ENCODE measurements at regions not wholly inside any gene's neighbourhood (a gene's known extent, or its start where the extent isn't known, plus 50 kb on each side); places are given as distances from the start of the nearest gene placed in this dataset.

GRCh38 chr11:109085708-109086373 is 336.1 kb upstream of the C11orf87 start:
- H3K27me3 ChIP-seq (ENCODE audit: insufficient read depth, low read length), result no peaks in the 10 kb centered on the region
- H3K9ac ChIP-seq (ENCODE audit: low read length), result no peak overlapping the region
- no peaks in the 10 kb centered on the region for H3K4me1 ChIP-seq (ENCODE audit: control insufficient read depth in 1 of 2, insufficient read depth in 2 of 2, low read length in 2 of 2)
- DNase-seq (ENCODE audit: low read depth, low spot score) (no peak), ATAC-seq (no peak)
- no peak overlapping the region for H3K4me2 ChIP-seq (ENCODE audit: low read length)
- H3K9me3 ChIP-seq (ENCODE audit: control insufficient read depth in 1 of 2, insufficient read depth in 1 of 2, low read depth in 1 of 2, low read length in 2 of 2), result no peaks in the 10 kb centered on the region
- intact Hi-C loops (cut with micrococcal nuclease), result no loop called here
- no TSS peak for BruUV-seq (replicated peaks)
- H4K20me1 ChIP-seq (ENCODE audit: insufficient read depth), result no peaks in the 10 kb centered on the region
- H2AFZ ChIP-seq (ENCODE audit: low read depth, low read length, poor library complexity, severe bottlenecking), result no peak overlapping the region
- no peaks in the 10 kb centered on the region for H3K79me2 ChIP-seq (ENCODE audit: insufficient read depth, low read length)
- TF ChIP-seq YY1 (IDR thresholded peaks at IDR 0.05; ENCODE audit: extremely low read depth, insufficient replicate concordance, low read depth, low read length), result no peak
- no peak for TF ChIP-seq FOSL1 (IDR thresholded peaks at IDR 0.05; ENCODE audit: low read depth)
- TF ChIP-seq ZNF274 (IDR thresholded peaks at IDR 0.05; ENCODE audit: low read depth, low read length), result no peak
- TF ChIP-seq REST (IDR thresholded peaks at IDR 0.05; ENCODE audit: low read depth), result no peak
- TF ChIP-seq EGR1 (IDR thresholded peaks at IDR 0.05; ENCODE audit: low read depth), result no peak
- no peak for TF ChIP-seq CEBPB (IDR thresholded peaks at IDR 0.05; ENCODE audit: low read depth)
- no peaks in the 10 kb centered on the region for H3K36me3 ChIP-seq (ENCODE audit: control insufficient read depth in 1 of 2, insufficient read depth in 2 of 2, low read length in 2 of 2)
- no peaks in the 10 kb centered on the region for H3K9me2 ChIP-seq (ENCODE audit: insufficient read depth)
- ChIA-PET RAD21 (ENCODE audit: low non-redundant PET in 1 of 2, low total read pairs in 2 of 2, uncharacterized antibody in 2 of 2, unreplicated experiment in 2 of 2) (no interaction called here), POLR2A (no interaction called here), CTCF (no interaction called here)
- no peak overlapping the region for H3K27ac ChIP-seq (ENCODE audit: low read depth, low read length)
- no peak overlapping the region for H3K4me3 ChIP-seq (replicated peaks in 1 of 2; ENCODE audit: low read depth in 1 of 2, low read length in 2 of 2)

GRCh38 chr11:109086931-109087330 is 335.1 kb upstream of the C11orf87 start:
- intact Hi-C loops (cut with micrococcal nuclease), result no loop called here
- no peak for ATAC-seq
- CTCF ChIA-PET, result no interaction called here
- no peak for TF ChIP-seq JUND (IDR thresholded peaks at IDR 0.05)
- TF ChIP-seq CTCF (IDR thresholded peaks at IDR 0.05 in 2 of 3, conservative IDR thresholded peaks at IDR 0.05 in 1 of 3; ENCODE audit: borderline replicate concordance in 1 of 3, insufficient read depth in 1 of 3, low read depth in 2 of 3, low read length in 2 of 3), result no peak
- TF ChIP-seq REST (IDR thresholded peaks at IDR 0.05; ENCODE audit: low read depth), result no peak
- TF ChIP-seq EZH2phosphoT487 (IDR thresholded peaks at IDR 0.05; ENCODE audit: borderline replicate concordance), result no peak
- no peak for TF ChIP-seq SP1 (IDR thresholded peaks at IDR 0.05; ENCODE audit: low read depth)
- no peak for TF ChIP-seq POLR2AphosphoS5 (IDR thresholded peaks at IDR 0.05; ENCODE audit: low read depth, low read length)

More at GRCh38 chr11:109086931-109087330, 335.1 kb upstream of the C11orf87 start:
- POLR2A ChIA-PET, result no interaction called here
- no peak overlapping the region for H3K9ac ChIP-seq (ENCODE audit: low read length)
- H3K4me1 ChIP-seq (ENCODE audit: control insufficient read depth in 1 of 2, insufficient read depth in 2 of 2, low read length in 2 of 2), result no peaks in the 10 kb centered on the region
- H3K79me2 ChIP-seq (ENCODE audit: insufficient read depth, low read length), result no peaks in the 10 kb centered on the region
- no peaks in the 10 kb centered on the region for H3K36me3 ChIP-seq (ENCODE audit: control insufficient read depth in 1 of 2, insufficient read depth in 2 of 2, low read length in 2 of 2)
- RAD21 ChIA-PET (ENCODE audit: low non-redundant PET in 1 of 2, low total read pairs in 2 of 2, uncharacterized antibody in 2 of 2, unreplicated experiment in 2 of 2), result no interaction called here
- no TSS peak for BruUV-seq (replicated peaks)
- no peaks in the 10 kb centered on the region for H3K27me3 ChIP-seq (ENCODE audit: insufficient read depth, low read length)
- no peaks in the 10 kb centered on the region for H3K9me3 ChIP-seq (ENCODE audit: control insufficient read depth in 1 of 2, insufficient read depth in 1 of 2, low read depth in 1 of 2, low read length in 2 of 2)
- no peaks in the 10 kb centered on the region for H3K9me2 ChIP-seq (ENCODE audit: insufficient read depth)
- H2AFZ ChIP-seq (ENCODE audit: low read depth, low read length, poor library complexity, severe bottlenecking), result no peak overlapping the region
- no peak for DNase-seq (ENCODE audit: low read depth, low spot score)
- H3K4me3 ChIP-seq (replicated peaks in 1 of 2; ENCODE audit: low read depth in 1 of 2, low read length in 2 of 2), result no peak overlapping the region
- H4K20me1 ChIP-seq (ENCODE audit: insufficient read depth), result no peaks in the 10 kb centered on the region
- no peak overlapping the region for H3K4me2 ChIP-seq (ENCODE audit: low read length)
- no peak overlapping the region for H3K27ac ChIP-seq (ENCODE audit: low read depth, low read length)
